Neural cell (in vitro differentiated cells): ENCODE measurements at regions not wholly inside any gene's neighbourhood (a gene's known extent, or its start where the extent isn't known, plus 50 kb on each side); places are given as distances from the start of the nearest gene placed in this dataset.

ENCODE experiments used
- CTCF ChIP-seq: fragments of 450-650 bp; IDR thresholded peaks from 2 replicates; pipeline ENCODE4 v1.5.1; 2014; ENCODE audit warnings: antibody characterized with exemption, mild to moderate bottlenecking, moderate library complexity; ENCODE audit not compliant: poor library complexity, severe bottlenecking
- EZH2 ChIP-seq: fragments of 200-600, 300-800 bp; shearing (Covaris generic), sonication (generic); IDR thresholded peaks from 2 replicates; pipeline ENCODE4 v1.6.1; 2014; ENCODE audit warnings: antibody characterized with exemption, low read length, borderline replicate concordance, mild to moderate bottlenecking; ENCODE audit not compliant: insufficient read depth, poor library complexity, severe bottlenecking
- POLR2AphosphoS5 ChIP-seq: IDR thresholded peaks from 2 replicates; pipeline ENCODE4 v1.6.1; 2012
- REST ChIP-seq: IDR thresholded peaks from 2 replicates; pipeline ENCODE4 v1.6.1; 2012; ENCODE audit warnings: borderline replicate concordance

GRCh38 chr2:117693154-117693553 lies 121.3 kb upstream of the DDX18 start:
- TF ChIP-seq EZH2 (no peak), REST (peak; percentile 20), CTCF (no peak), POLR2AphosphoS5 (peak; percentile 91)
